Vagina (tissue), 2 donors: ENCODE measurements at regions not wholly inside any gene's neighbourhood (a gene's known extent, or its start where the extent isn't known, plus 50 kb on each side); places are given as distances from the start of the nearest gene placed in this dataset.

ENCODE experiments used
- DNase-seq, 2 donors: peaks; one replicate each; pipeline ENCODE4 v3.0.0-alpha.2; 2017; ENCODE audit errors: extremely low spot score in 2 of 2
- H3K27ac ChIP-seq: fragments of 200-600 bp; sonication (generic); one replicate; pipeline ENCODE4 v1.5.1; 2019
- H3K27me3 ChIP-seq: fragments of 200-600 bp; sonication (generic); one replicate; pipeline ENCODE4 v1.5.1; 2019
- H3K36me3 ChIP-seq, 2 donors: fragments of 200-600 bp; sonication (generic); one replicate each; pipeline ENCODE4 v1.5.1; 2017 to 2019
- H3K4me1 ChIP-seq: fragments of 200-600 bp; sonication (generic); one replicate; pipeline ENCODE4 v1.5.1; 2019
- H3K4me3 ChIP-seq, 2 donors: fragments of 200-600 bp; sonication (generic); 1 replicate in 1 of 2; 2 replicates in 1 of 2; pipeline ENCODE4 v1.5.1; 2016 to 2019
- H3K9me3 ChIP-seq: fragments of 200-600 bp; sonication (generic); one replicate; pipeline ENCODE4 v1.5.1; 2019
- POLR2A ChIP-seq, 2 donors: fragments of 450-650 bp; IDR thresholded peaks; one replicate each; pipeline ENCODE4 v1.6.1; 2017; ENCODE audit warnings: antibody characterized with exemption in 2 of 2, mild to moderate bottlenecking in 2 of 2, moderate library complexity in 2 of 2
- POLR2AphosphoS5 ChIP-seq, 2 donors: sonication (generic); formaldehyde crosslinking; IDR thresholded peaks; one replicate each; pipeline ENCODE4 v1.9.0; 2017; ENCODE audit warnings: antibody characterized with exemption in 2 of 2, mild to moderate bottlenecking in 2 of 2, low read depth in 1 of 2; ENCODE audit not compliant: insufficient read depth in 1 of 2
- intact Hi-C: fragments of 100-400 bp; cut with DNase I; formaldehyde crosslinking; loops from one replicate; pipeline ENCODE4 v1.15.1; 2023
- TF ChIP-seq, protein P1 (sequence below), 3 experiments: fragments of 450-650 bp in 2 of 3; fragments of 200-600 bp in 1 of 3; sonication (generic) in 1 of 3; IDR thresholded peaks; one replicate each; pipeline ENCODE4 v1.5.1; 2017 to 2019; ENCODE audit warnings: antibody characterized with exemption in 3 of 3, mild to moderate bottlenecking in 2 of 3, moderate library complexity in 2 of 3

DNA sequence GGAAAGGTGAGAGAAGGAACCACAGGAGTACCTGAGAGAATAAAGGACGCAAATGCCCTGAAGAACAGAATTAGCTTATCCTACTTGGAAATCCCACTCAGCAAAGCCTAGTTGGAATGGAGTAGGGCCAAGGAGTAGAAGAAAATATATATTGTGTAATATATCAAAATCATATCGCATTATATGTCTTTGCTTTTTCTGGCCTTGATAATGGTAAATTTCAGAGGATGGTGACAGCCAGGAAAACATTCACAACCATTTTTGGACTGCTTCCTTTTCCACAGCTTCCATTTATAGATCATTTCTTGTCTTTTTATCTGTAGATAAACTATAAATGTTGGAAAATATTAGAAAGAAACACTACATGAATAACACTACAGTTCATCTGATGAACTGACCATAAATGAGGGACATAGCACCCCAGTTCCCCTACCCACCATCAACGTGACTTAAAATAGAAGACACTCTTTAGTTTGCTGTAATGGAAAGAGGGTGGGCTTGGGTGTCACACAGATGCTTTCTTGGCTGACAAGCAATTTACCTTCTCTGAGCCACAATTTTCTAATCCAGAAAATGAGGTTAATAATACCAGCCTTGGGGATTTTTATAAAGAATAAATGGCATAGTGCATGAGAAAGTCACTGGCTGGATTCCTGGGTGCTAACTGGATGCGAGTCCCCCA lies 569.6 kb downstream of the NTRK3 start:
- no peak for DNase-seq
- H3K9me3 ChIP-seq = no peaks in the 10 kb centered on the region
- no peak overlapping the region for H3K4me3 ChIP-seq
- H3K27ac ChIP-seq = no peak overlapping the region
- TF ChIP-seq, protein P1, sequence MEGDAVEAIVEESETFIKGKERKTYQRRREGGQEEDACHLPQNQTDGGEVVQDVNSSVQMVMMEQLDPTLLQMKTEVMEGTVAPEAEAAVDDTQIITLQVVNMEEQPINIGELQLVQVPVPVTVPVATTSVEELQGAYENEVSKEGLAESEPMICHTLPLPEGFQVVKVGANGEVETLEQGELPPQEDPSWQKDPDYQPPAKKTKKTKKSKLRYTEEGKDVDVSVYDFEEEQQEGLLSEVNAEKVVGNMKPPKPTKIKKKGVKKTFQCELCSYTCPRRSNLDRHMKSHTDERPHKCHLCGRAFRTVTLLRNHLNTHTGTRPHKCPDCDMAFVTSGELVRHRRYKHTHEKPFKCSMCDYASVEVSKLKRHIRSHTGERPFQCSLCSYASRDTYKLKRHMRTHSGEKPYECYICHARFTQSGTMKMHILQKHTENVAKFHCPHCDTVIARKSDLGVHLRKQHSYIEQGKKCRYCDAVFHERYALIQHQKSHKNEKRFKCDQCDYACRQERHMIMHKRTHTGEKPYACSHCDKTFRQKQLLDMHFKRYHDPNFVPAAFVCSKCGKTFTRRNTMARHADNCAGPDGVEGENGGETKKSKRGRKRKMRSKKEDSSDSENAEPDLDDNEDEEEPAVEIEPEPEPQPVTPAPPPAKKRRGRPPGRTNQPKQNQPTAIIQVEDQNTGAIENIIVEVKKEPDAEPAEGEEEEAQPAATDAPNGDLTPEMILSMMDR (IDR thresholded peaks at IDR 0.05) = no peak
- TF ChIP-seq POLR2AphosphoS5 (IDR thresholded peaks at IDR 0.05; ENCODE audit: insufficient read depth in 1 of 2, low read depth in 1 of 2) = no peak
- no peak for TF ChIP-seq POLR2A (IDR thresholded peaks at IDR 0.05)
- intact Hi-C loops = no loop called here
- no peaks in the 10 kb centered on the region for H3K27me3 ChIP-seq
- no peaks in the 10 kb centered on the region for H3K4me1 ChIP-seq
- no peaks in the 10 kb centered on the region for H3K36me3 ChIP-seq

DNA sequence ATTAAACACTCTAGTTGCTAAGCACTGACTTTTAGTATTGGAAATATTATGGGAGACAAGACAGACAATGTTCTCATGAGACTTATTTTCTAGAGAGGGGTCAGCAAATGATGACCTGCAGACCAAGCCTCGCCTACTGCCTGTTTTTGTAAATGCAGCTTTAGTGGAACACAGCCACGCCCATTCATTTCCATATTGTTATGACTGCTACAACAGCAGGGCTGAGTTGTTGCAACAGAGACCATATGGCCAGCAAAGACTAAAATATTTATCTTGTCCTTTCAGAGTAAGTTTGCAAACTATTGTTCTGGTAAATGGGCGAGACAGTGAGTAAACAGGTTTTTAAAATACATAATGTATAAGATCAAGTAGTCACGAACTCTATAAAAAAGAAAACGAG lies 570.2 kb downstream of the NTRK3 start:
- intact Hi-C loops = no loop called here
- TF ChIP-seq POLR2AphosphoS5 (IDR thresholded peaks at IDR 0.05; ENCODE audit: insufficient read depth in 1 of 2, low read depth in 1 of 2) (no peak), POLR2A (IDR thresholded peaks at IDR 0.05) (no peak)
- TF ChIP-seq, protein P1 (IDR thresholded peaks at IDR 0.05) = no peak
- no peaks in the 10 kb centered on the region for H3K9me3 ChIP-seq
- H3K4me3 ChIP-seq = no peak overlapping the region
- DNase-seq = no peak
- H3K4me1 ChIP-seq = no peaks in the 10 kb centered on the region
- H3K27me3 ChIP-seq = no peaks in the 10 kb centered on the region
- no peaks in the 10 kb centered on the region for H3K36me3 ChIP-seq
- no peak overlapping the region for H3K27ac ChIP-seq

DNA sequence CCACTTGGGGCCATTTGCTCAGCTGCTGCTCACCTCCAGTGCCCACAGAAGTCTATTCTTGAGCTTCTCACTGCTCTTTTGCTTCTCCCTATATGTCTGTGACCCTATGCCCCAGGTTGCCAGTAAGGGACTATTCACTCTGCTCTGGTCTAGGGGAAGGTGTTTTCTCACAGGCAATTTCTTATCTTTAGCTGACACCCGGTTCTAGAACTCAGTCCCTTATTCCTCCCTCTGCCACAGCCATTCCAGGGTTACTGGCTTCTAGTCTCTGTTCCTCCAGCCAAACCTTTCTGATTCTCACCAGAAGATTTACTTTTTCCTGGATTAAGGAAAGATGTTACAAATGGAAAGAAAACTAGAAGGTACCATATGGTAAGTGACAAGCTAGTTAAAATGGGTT lies 574.0 kb downstream of the NTRK3 start:
- H3K4me1 ChIP-seq = no peaks in the 10 kb centered on the region
- H3K27ac ChIP-seq = no peak overlapping the region
- intact Hi-C loops = no loop called here
- no peaks in the 10 kb centered on the region for H3K27me3 ChIP-seq
- TF ChIP-seq POLR2A (IDR thresholded peaks at IDR 0.05) (no peak), POLR2AphosphoS5 (IDR thresholded peaks at IDR 0.05; ENCODE audit: insufficient read depth in 1 of 2, low read depth in 1 of 2) (no peak)
- TF ChIP-seq, protein P1 (IDR thresholded peaks at IDR 0.05) = no peak
- no peaks in the 10 kb centered on the region for H3K36me3 ChIP-seq
- no peak overlapping the region for H3K4me3 ChIP-seq
- no peaks in the 10 kb centered on the region for H3K9me3 ChIP-seq
- no peak for DNase-seq

- no peaks in the 10 kb centered on the region for H3K9me3 ChIP-seq
- no peaks in the 10 kb centered on the region for H3K27me3 ChIP-seq
- intact Hi-C loops = no loop called here
Measured at GRCh38 chr15:87681104-87681503, 575.4 kb downstream of the NTRK3 start.

DNA sequence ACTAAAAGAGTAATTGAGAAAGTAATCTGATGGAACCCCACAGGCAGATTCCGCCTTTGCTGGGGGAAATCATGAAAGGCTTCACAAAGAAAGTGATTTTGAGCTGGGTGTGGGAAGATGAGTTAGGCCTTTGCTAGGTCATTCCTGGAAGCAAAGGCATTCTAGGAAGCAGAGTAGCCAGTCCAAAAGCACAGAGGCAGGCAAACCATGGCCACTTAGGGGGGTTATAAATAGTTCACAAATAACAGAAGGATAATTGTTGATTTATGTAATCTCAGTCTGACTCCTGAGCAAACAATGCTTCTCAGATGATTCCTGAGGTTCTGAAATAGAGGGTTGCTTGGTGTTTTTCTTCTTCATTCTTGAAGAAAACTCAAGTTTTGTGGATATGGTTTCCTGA lies 576.3 kb downstream of the NTRK3 start:
- Histone ChIP-seq H3K4me1 (no peaks in the 10 kb centered on the region), H3K27me3 (no peaks in the 10 kb centered on the region), H3K4me3 (no peak overlapping the region), H3K36me3 (no peaks in the 10 kb centered on the region), H3K27ac (no peak overlapping the region), H3K9me3 (no peaks in the 10 kb centered on the region)
- intact Hi-C loops = no loop called here
- DNase-seq = no peak
- TF ChIP-seq POLR2A (IDR thresholded peaks at IDR 0.05) (no peak), POLR2AphosphoS5 (IDR thresholded peaks at IDR 0.05; ENCODE audit: insufficient read depth in 1 of 2, low read depth in 1 of 2) (no peak)
- TF ChIP-seq, protein P1 (IDR thresholded peaks at IDR 0.05) = no peak

More at GRCh38 chr15:87681104-87681503, 575.4 kb downstream of the NTRK3 start:
- no peak for DNase-seq
- TF ChIP-seq, protein P1 (IDR thresholded peaks at IDR 0.05) = no peak
- TF ChIP-seq POLR2AphosphoS5 (IDR thresholded peaks at IDR 0.05; ENCODE audit: insufficient read depth in 1 of 2, low read depth in 1 of 2) (no peak), POLR2A (IDR thresholded peaks at IDR 0.05) (no peak)
- Histone ChIP-seq H3K27ac (no peak overlapping the region), H3K4me3 (no peak overlapping the region), H3K36me3 (no peaks in the 10 kb centered on the region), H3K4me1 (no peaks in the 10 kb centered on the region)
